ENCODE measurements at regions not wholly inside any gene's neighbourhood (a gene's known extent, or its start where the extent isn't known, plus 50 kb on each side); places are given as distances from the start of the nearest gene placed in this dataset.

- TF ChIP-seq CTCF (IDR thresholded peaks at IDR 0.05; ENCODE audit: borderline replicate concordance, extremely low read depth, low read length, poor library complexity, severe bottlenecking), result no peak
- TF ChIP-seq EZH2 (IDR thresholded peaks at IDR 0.05; ENCODE audit: borderline replicate concordance, low read depth, low read length, severe bottlenecking), result no peak
Measured at GRCh38 chr11:15610881-15611280, 496.2 kb downstream of the INSC start.
